ENCODE measurements at regions not wholly inside any gene's neighbourhood (a gene's known extent, or its start where the extent isn't known, plus 50 kb on each side); places are given as distances from the start of the nearest gene placed in this dataset.

- DNase-seq (ENCODE audit: low read depth): no peak
These were observed 78.4 kb upstream of the CCDC28A start for GRCh38 chr6:138695193-138695592.

- DNase-seq (ENCODE audit: low read depth): no peak
These were observed 59.1 kb upstream of the CCDC28A start for GRCh38 chr6:138714493-138714892.

- DNase-seq (ENCODE audit: low read depth): no peak
These were observed 57.6 kb upstream of the CCDC28A start for GRCh38 chr6:138716013-138716412.

GRCh38 chr6:138716971-138717665 is 56.5 kb upstream of the CCDC28A start:
- DNase-seq (ENCODE audit: low read depth): no peak

- DNase-seq (ENCODE audit: low read depth): no peak
These were observed 54.4 kb upstream of the CCDC28A start for GRCh38 chr6:138719011-138719635.

- no peak for DNase-seq (ENCODE audit: low read depth)
These were observed 53.8 kb upstream of the CCDC28A start for GRCh38 chr6:138719744-138720143.

- DNase-seq (ENCODE audit: low read depth): no peak
These were observed 50.9 kb upstream of the CCDC28A start for GRCh38 chr6:138722425-138723371.
